ENCODE measurements at regions not wholly inside any gene's neighbourhood (a gene's known extent, or its start where the extent isn't known, plus 50 kb on each side); places are given as distances from the start of the nearest gene placed in this dataset.

DNA sequence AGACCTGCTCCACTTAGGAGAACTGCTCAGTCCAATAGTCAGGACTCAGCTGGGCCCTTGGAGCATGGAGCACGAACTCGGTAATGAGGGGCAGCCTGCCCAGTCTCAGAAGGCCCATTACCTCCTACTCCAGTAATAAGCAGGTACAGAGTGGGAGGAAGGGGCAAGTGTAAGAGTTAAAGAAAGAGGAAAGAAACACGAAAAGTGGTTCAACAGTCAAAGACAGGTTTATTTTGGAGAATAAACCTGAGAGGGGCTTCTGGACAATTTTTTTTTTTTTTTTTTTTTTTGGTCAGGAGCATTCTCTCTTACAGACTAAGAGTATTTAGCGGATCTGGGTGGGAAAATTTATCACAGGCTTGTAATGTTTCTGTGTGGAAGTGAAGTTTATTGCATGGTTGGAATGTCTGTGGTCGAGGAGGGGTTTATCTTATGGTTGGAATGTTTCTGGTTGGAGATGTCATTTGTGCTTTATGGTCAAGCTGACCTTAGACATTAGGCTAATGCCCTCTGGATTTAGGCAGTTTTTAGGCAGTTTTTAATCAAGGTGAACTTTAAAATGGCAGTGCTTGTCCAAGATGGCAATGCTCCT, 340.1 kb downstream of the BCKDHB start:
- TF ChIP-seq GATA2 (IDR thresholded peaks at IDR 0.05; ENCODE audit: low read depth, low read length), result no peak
- TF ChIP-seq GATA3 (IDR thresholded peaks at IDR 0.05; ENCODE audit: low read depth, low read length), result no peak
